22Rv1 (cell line): ENCODE measurements at regions not wholly inside any gene's neighbourhood (a gene's known extent, or its start where the extent isn't known, plus 50 kb on each side); places are given as distances from the start of the nearest gene placed in this dataset.

Experiments
- CTCF ChIP-seq: fragments of 450-650 bp; IDR thresholded peaks from 2 replicates; pipeline ENCODE4 v1.5.1; 2017; ENCODE audit warnings: mild to moderate bottlenecking
- ZFX ChIP-seq: fragments of 450-650 bp; IDR thresholded peaks from 2 replicates; pipeline ENCODE4 v1.6.1; 2017; ENCODE audit warnings: antibody characterized with exemption, borderline replicate concordance

- TF ChIP-seq CTCF (no peak), ZFX (no peak)
These were observed 681.9 kb downstream of the CDH11 start for GRCh38 chr16:64440005-64440404.
